ENCODE measurements at regions not wholly inside any gene's neighbourhood (a gene's known extent, or its start where the extent isn't known, plus 50 kb on each side); places are given as distances from the start of the nearest gene placed in this dataset.

DNA sequence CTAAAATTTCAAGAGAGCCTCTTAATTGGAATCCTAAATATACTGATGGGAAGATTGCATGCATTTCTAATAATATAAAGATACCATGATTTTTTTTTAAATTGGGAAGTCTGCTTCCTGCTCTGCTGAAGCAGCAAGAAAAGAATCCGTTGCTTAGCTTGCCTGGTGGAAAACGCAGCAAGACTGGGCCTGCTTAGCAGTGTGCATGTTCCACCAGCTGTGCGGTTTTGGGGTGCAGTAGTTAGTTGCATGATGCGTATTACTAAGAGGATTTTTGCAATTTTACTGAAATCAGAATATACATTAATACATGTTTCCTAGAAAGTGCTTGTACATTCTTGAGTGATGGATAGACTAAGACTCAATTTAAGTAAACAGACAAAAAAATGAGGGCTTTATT is 319.9 kb downstream of the CMPK2 start:
- TF ChIP-seq ZC3H10 (CRISPR knock-in tag; IDR thresholded peaks at IDR 0.05) (no peak), OSR1 (CRISPR knock-in tag; IDR thresholded peaks at IDR 0.05) (no peak), ZFP30 (CRISPR knock-in tag; IDR thresholded peaks at IDR 0.05) (no peak)
- no peak for ATAC-seq

DNA sequence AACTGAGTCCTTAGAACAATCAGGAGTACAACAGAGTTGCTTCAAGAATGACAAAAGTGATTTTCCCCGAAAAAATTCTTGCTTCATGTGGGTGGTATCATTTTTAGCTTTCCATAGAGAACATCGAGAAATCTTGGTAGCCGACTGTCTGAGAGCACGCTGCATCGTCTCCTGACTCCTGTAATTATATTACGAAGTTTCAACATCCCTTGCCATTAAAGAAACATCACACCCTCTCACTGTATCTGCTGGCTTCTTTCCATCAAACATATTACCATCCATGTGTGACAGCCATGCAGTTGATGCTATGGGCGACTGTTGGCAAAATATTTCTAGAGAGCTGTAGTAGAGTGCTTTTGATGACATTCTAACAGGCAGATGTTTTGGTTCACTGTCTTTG is 311.2 kb downstream of the CMPK2 start:
- no peak for ATAC-seq
- TF ChIP-seq GLIS3 (CRISPR knock-in tag; IDR thresholded peaks at IDR 0.05) = no peak
- no peak for TF ChIP-seq RARB (CRISPR knock-in tag; IDR thresholded peaks at IDR 0.05)
- TF ChIP-seq, protein P1, sequence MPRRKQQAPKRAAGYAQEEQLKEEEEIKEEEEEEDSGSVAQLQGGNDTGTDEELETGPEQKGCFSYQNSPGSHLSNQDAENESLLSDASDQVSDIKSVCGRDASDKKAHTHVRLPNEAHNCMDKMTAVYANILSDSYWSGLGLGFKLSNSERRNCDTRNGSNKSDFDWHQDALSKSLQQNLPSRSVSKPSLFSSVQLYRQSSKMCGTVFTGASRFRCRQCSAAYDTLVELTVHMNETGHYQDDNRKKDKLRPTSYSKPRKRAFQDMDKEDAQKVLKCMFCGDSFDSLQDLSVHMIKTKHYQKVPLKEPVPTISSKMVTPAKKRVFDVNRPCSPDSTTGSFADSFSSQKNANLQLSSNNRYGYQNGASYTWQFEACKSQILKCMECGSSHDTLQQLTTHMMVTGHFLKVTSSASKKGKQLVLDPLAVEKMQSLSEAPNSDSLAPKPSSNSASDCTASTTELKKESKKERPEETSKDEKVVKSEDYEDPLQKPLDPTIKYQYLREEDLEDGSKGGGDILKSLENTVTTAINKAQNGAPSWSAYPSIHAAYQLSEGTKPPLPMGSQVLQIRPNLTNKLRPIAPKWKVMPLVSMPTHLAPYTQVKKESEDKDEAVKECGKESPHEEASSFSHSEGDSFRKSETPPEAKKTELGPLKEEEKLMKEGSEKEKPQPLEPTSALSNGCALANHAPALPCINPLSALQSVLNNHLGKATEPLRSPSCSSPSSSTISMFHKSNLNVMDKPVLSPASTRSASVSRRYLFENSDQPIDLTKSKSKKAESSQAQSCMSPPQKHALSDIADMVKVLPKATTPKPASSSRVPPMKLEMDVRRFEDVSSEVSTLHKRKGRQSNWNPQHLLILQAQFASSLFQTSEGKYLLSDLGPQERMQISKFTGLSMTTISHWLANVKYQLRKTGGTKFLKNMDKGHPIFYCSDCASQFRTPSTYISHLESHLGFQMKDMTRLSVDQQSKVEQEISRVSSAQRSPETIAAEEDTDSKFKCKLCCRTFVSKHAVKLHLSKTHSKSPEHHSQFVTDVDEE (CRISPR knock-in tag; IDR thresholded peaks at IDR 0.05) = no peak
- no peak for TF ChIP-seq TCF4 (CRISPR knock-in tag; IDR thresholded peaks at IDR 0.05; ENCODE audit: borderline replicate concordance)
- no peak for TF ChIP-seq TOX (CRISPR knock-in tag; IDR thresholded peaks at IDR 0.05; ENCODE audit: borderline replicate concordance)
- TF ChIP-seq, protein P2, sequence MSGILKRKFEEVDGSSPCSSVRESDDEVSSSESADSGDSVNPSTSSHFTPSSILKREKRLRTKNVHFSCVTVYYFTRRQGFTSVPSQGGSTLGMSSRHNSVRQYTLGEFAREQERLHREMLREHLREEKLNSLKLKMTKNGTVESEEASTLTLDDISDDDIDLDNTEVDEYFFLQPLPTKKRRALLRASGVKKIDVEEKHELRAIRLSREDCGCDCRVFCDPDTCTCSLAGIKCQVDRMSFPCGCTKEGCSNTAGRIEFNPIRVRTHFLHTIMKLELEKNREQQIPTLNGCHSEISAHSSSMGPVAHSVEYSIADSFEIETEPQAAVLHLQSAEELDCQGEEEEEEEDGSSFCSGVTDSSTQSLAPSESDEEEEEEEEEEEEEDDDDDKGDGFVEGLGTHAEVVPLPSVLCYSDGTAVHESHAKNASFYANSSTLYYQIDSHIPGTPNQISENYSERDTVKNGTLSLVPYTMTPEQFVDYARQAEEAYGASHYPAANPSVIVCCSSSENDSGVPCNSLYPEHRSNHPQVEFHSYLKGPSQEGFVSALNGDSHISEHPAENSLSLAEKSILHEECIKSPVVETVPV (CRISPR knock-in tag; IDR thresholded peaks at IDR 0.05) = no peak
- no peak for TF ChIP-seq BACH2 (CRISPR knock-in tag; IDR thresholded peaks at IDR 0.05; ENCODE audit: borderline replicate concordance)
- no peak for TF ChIP-seq CSDC2 (CRISPR knock-in tag; IDR thresholded peaks at IDR 0.05)
- TF ChIP-seq, protein P3, sequence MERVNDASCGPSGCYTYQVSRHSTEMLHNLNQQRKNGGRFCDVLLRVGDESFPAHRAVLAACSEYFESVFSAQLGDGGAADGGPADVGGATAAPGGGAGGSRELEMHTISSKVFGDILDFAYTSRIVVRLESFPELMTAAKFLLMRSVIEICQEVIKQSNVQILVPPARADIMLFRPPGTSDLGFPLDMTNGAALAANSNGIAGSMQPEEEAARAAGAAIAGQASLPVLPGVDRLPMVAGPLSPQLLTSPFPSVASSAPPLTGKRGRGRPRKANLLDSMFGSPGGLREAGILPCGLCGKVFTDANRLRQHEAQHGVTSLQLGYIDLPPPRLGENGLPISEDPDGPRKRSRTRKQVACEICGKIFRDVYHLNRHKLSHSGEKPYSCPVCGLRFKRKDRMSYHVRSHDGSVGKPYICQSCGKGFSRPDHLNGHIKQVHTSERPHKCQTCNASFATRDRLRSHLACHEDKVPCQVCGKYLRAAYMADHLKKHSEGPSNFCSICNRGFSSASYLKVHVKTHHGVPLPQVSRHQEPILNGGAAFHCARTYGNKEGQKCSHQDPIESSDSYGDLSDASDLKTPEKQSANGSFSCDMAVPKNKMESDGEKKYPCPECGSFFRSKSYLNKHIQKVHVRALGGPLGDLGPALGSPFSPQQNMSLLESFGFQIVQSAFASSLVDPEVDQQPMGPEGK (CRISPR knock-in tag; IDR thresholded peaks at IDR 0.05; ENCODE audit: borderline replicate concordance) = no peak
- TF ChIP-seq ZNF8 (CRISPR knock-in tag; IDR thresholded peaks at IDR 0.05) = no peak
- no peak for TF ChIP-seq ISL1 (CRISPR knock-in tag; IDR thresholded peaks at IDR 0.05)
- no peak for TF ChIP-seq SNAI2 (CRISPR knock-in tag; IDR thresholded peaks at IDR 0.05)
- no peak for TF ChIP-seq PPARA (CRISPR knock-in tag; IDR thresholded peaks at IDR 0.05; ENCODE audit: borderline replicate concordance)
- TF ChIP-seq ARNTL (CRISPR knock-in tag; IDR thresholded peaks at IDR 0.05; ENCODE audit: borderline replicate concordance, low read depth) = no peak
- TF ChIP-seq, protein P4, sequence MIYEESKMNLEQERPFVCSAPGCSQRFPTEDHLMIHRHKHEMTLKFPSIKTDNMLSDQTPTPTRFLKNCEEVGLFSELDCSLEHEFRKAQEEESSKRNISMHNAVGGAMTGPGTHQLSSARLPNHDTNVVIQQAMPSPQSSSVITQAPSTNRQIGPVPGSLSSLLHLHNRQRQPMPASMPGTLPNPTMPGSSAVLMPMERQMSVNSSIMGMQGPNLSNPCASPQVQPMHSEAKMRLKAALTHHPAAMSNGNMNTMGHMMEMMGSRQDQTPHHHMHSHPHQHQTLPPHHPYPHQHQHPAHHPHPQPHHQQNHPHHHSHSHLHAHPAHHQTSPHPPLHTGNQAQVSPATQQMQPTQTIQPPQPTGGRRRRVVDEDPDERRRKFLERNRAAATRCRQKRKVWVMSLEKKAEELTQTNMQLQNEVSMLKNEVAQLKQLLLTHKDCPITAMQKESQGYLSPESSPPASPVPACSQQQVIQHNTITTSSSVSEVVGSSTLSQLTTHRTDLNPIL (CRISPR knock-in tag; IDR thresholded peaks at IDR 0.05; ENCODE audit: low read depth) = no peak
- no peak for TF ChIP-seq ZFP3 (CRISPR knock-in tag; IDR thresholded peaks at IDR 0.05)
- no peak for TF ChIP-seq ZNF70 (CRISPR knock-in tag; IDR thresholded peaks at IDR 0.05)

DNA sequence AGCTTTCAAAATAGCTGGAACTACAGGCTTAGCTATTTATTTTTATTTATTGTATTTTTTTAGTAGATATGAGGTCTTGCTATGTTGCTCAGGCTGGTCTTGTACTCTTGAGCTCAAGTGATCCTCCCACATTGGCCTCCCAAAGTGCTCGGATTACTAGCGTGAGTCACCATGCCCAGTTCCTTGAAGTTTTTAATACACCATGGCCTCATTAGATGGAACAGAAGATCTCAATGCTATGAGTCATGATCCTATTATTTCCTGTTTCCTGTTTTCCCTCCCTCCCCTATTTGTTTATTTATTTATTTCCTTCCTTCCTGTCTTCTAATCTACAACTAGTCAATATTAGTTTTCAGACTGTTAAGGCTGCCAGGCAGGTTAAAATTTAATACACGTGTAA is 309.0 kb downstream of the CMPK2 start:
- ATAC-seq = no peak
- TF ChIP-seq CSDC2 (CRISPR knock-in tag; IDR thresholded peaks at IDR 0.05) (no peak), ARNTL (CRISPR knock-in tag; IDR thresholded peaks at IDR 0.05; ENCODE audit: borderline replicate concordance, low read depth) (no peak), SNAI2 (CRISPR knock-in tag; IDR thresholded peaks at IDR 0.05) (no peak), ZFP30 (CRISPR knock-in tag; IDR thresholded peaks at IDR 0.05) (no peak), ZNF70 (CRISPR knock-in tag; IDR thresholded peaks at IDR 0.05) (no peak), BACH2 (CRISPR knock-in tag; IDR thresholded peaks at IDR 0.05; ENCODE audit: borderline replicate concordance) (no peak), ZFP3 (CRISPR knock-in tag; IDR thresholded peaks at IDR 0.05) (no peak), PPARA (CRISPR knock-in tag; IDR thresholded peaks at IDR 0.05; ENCODE audit: borderline replicate concordance) (no peak)
- TF ChIP-seq, protein P5, sequence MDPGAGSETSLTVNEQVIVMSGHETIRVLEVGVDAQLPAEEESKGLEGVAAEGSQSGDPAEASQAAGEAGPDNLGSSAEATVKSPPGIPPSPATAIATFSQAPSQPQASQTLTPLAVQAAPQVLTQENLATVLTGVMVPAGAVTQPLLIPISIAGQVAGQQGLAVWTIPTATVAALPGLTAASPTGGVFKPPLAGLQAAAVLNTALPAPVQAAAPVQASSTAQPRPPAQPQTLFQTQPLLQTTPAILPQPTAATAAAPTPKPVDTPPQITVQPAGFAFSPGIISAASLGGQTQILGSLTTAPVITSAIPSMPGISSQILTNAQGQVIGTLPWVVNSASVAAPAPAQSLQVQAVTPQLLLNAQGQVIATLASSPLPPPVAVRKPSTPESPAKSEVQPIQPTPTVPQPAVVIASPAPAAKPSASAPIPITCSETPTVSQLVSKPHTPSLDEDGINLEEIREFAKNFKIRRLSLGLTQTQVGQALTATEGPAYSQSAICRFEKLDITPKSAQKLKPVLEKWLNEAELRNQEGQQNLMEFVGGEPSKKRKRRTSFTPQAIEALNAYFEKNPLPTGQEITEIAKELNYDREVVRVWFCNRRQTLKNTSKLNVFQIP (CRISPR knock-in tag; IDR thresholded peaks at IDR 0.05; ENCODE audit: borderline replicate concordance, low read depth) = no peak
- TF ChIP-seq, protein P1 (CRISPR knock-in tag; IDR thresholded peaks at IDR 0.05) = no peak
- TF ChIP-seq, protein P2 (CRISPR knock-in tag; IDR thresholded peaks at IDR 0.05) = no peak

All from SK-N-SH treated with all-trans-retinoic acid at 6 μM for 48 hours (cell line).